GM18519 (cell line): ENCODE measurements at regions not wholly inside any gene's neighbourhood (a gene's known extent, or its start where the extent isn't known, plus 50 kb on each side); places are given as distances from the start of the nearest gene placed in this dataset.
"Not testable (repeated sequence)": the region's sequence is repeated elsewhere in the genome, so short reads cannot be mapped to it uniquely, and the experiment has no call there.

Experiments used
- ATAC-seq: cut with Tn5 transposase; IDR thresholded peaks from one replicate; pipeline ENCODE4 v1.9.1; 2021; ENCODE audit warnings: mild to moderate bottlenecking, moderate library complexity; ENCODE audit not compliant: unreplicated experiment, low FRiP score

- no peak for ATAC-seq
Measured at GRCh38 chr2:234376229-234376628, 120.7 kb downstream of the ARL4C start.

GRCh38 chr2:234375176-234375880 lies 121.6 kb downstream of the ARL4C start:
- ATAC-seq: no peak

- no peak for ATAC-seq
Measured at GRCh38 chr2:234374736-234375135, 122.1 kb downstream of the ARL4C start.

- no peak for ATAC-seq
Measured at GRCh38 chr2:234374150-234374508, 122.8 kb downstream of the ARL4C start.

- ATAC-seq: no peak
Measured at GRCh38 chr2:234373481-234374149, 123.3 kb downstream of the ARL4C start.

- ATAC-seq: no peak
Measured at GRCh38 chr2:234373060-234373459, 123.8 kb downstream of the ARL4C start.

GRCh38 chr2:234372506-234372905 lies 124.4 kb downstream of the ARL4C start:
- ATAC-seq: no peak

- ATAC-seq: no peak
Measured at GRCh38 chr2:234368861-234369261, 128.0 kb downstream of the ARL4C start.

GRCh38 chr2:234366891-234367290 lies 130.0 kb downstream of the ARL4C start:
- ATAC-seq: no peak

GRCh38 chr2:234364661-234365060 lies 132.2 kb downstream of the ARL4C start:
- ATAC-seq: no peak

GRCh38 chr2:234363647-234364294 lies 133.1 kb downstream of the ARL4C start:
- no peak for ATAC-seq

- ATAC-seq: no peak
Measured at GRCh38 chr2:234363011-234363487, 133.8 kb downstream of the ARL4C start.

- not testable (repeated sequence) for ATAC-seq
Measured at GRCh38 chr2:234360313-234360975, 136.4 kb downstream of the ARL4C start.

GRCh38 chr2:234357666-234358065 lies 139.2 kb downstream of the ARL4C start:
- ATAC-seq: no peak

GRCh38 chr2:234355808-234356365 lies 141.0 kb downstream of the ARL4C start:
- ATAC-seq: no peak

- ATAC-seq: no peak
Measured at GRCh38 chr2:234355021-234355720, 141.7 kb downstream of the ARL4C start.

GRCh38 chr2:234352270-234352669 lies 144.6 kb downstream of the ARL4C start:
- no peak for ATAC-seq

GRCh38 chr2:234351866-234352265 lies 145.0 kb downstream of the ARL4C start:
- ATAC-seq: not testable (repeated sequence)

- ATAC-seq: no peak
Measured at GRCh38 chr2:234348081-234348480, 148.8 kb downstream of the ARL4C start.

GRCh38 chr2:234345921-234346320 lies 151.0 kb downstream of the ARL4C start:
- ATAC-seq: no peak
